ENCODE measurements at regions not wholly inside any gene's neighbourhood (a gene's known extent, or its start where the extent isn't known, plus 50 kb on each side); places are given as distances from the start of the nearest gene placed in this dataset.
"Not testable (repeated sequence)": the region's sequence is repeated elsewhere in the genome, so short reads cannot be mapped to it uniquely, and the experiment has no call there.

- not testable (repeated sequence) for DNase-seq
Measured at GRCh38 chr7:153731504-153731903, 320.7 kb upstream of the DPP6 start.

- DNase-seq: not testable (repeated sequence)
Measured at GRCh38 chr7:153743434-153743833, 308.8 kb upstream of the DPP6 start.

GRCh38 chr7:153747969-153748368 lies 304.2 kb upstream of the DPP6 start:
- DNase-seq: not testable (repeated sequence)

GRCh38 chr7:153748885-153749284 lies 303.3 kb upstream of the DPP6 start:
- DNase-seq: not testable (repeated sequence)

GRCh38 chr7:153765869-153766268 lies 286.3 kb upstream of the DPP6 start:
- not testable (repeated sequence) for DNase-seq

GRCh38 chr7:153766926-153767325 lies 285.3 kb upstream of the DPP6 start:
- not testable (repeated sequence) for DNase-seq

- DNase-seq: no peak
Measured at GRCh38 chr7:153772966-153773365, 279.2 kb upstream of the DPP6 start.

GRCh38 chr7:153776940-153777339 lies 275.3 kb upstream of the DPP6 start:
- DNase-seq: not testable (repeated sequence)

- not testable (repeated sequence) for DNase-seq
Measured at GRCh38 chr7:153797363-153797762, 254.8 kb upstream of the DPP6 start.

- DNase-seq: no peak
Measured at GRCh38 chr7:153808117-153808516, 244.1 kb upstream of the DPP6 start.

- DNase-seq: no peak
Measured at GRCh38 chr7:153829525-153829924, 222.7 kb upstream of the DPP6 start.

- no peak for DNase-seq
Measured at GRCh38 chr7:153832160-153832559, 220.0 kb upstream of the DPP6 start.

GRCh38 chr7:153835103-153835502 lies 217.1 kb upstream of the DPP6 start:
- no peak for DNase-seq

GRCh38 chr7:153835712-153836265 lies 216.4 kb upstream of the DPP6 start:
- no peak for DNase-seq

- no peak for DNase-seq
Measured at GRCh38 chr7:153838591-153838990, 213.6 kb upstream of the DPP6 start.

- DNase-seq: no peak
Measured at GRCh38 chr7:153840861-153841260, 211.3 kb upstream of the DPP6 start.

- DNase-seq: no peak
Measured at GRCh38 chr7:153847828-153848227, 204.4 kb upstream of the DPP6 start.

- no peak for DNase-seq
Measured at GRCh38 chr7:153852261-153852660, 199.9 kb upstream of the DPP6 start.

GRCh38 chr7:153858355-153858754 lies 193.8 kb upstream of the DPP6 start:
- DNase-seq: no peak

- DNase-seq: no peak
Measured at GRCh38 chr7:153859239-153859638, 193.0 kb upstream of the DPP6 start.

GRCh38 chr7:153886506-153887441 lies 165.4 kb upstream of the DPP6 start:
- DNase-seq: no peak

GRCh38 chr7:153887749-153888569 lies 164.2 kb upstream of the DPP6 start:
- DNase-seq: no peak

GRCh38 chr7:153891990-153892389 lies 160.2 kb upstream of the DPP6 start:
- no peak for DNase-seq

Measured in NCI-H1694 (cell line).